HCT116 (cell line): ENCODE measurements at regions not wholly inside any gene's neighbourhood (a gene's known extent, or its start where the extent isn't known, plus 50 kb on each side); places are given as distances from the start of the nearest gene placed in this dataset.

ENCODE experiments used
- ATAC-seq: fragments of 200-7000 bp; cut with Tn5 transposase; 2 replicates; pipeline ENCODE4 v1.9.1; 2020; ENCODE audit warnings: mild to moderate bottlenecking, moderate library complexity
- BruUV-seq: library from RNA; stranded (reverse); fragments of 400-500 nt; replicated peaks from 2 replicates; lab custom pipeline; 2021; lab: Mats Ljungman, UMichigan
- CTCF ChIA-PET: fragments of 300-600 bp; sonication (Branson Sonifier 250); formaldehyde crosslinking; loops from one replicate; lab custom pipeline; 2021; ENCODE audit warnings: antibody characterized with exemption; lab: Charles Lee
- POLR2A ChIA-PET: fragments of 300-600, 350-600 bp; sonication (Branson Sonifier 250); formaldehyde crosslinking; loops from one replicate; lab custom pipeline; 2021; ENCODE audit warnings: antibody characterized with exemption; lab: Charles Lee
- RAD21 ChIA-PET, 2 experiments: fragments of 300-600 bp; sonication (Branson Sonifier 250); formaldehyde crosslinking; loops; one replicate each; lab custom pipeline; 2023; ENCODE audit warnings: low total read pairs in 2 of 2; ENCODE audit not compliant: uncharacterized antibody in 2 of 2, unreplicated experiment in 2 of 2, low non-redundant PET in 1 of 2; lab: Charles Lee
- DNase-seq: peaks from one replicate; pipeline ENCODE4 v3.0.0-alpha.2; 2010; ENCODE audit warnings: low read depth, low spot score
- H2AFZ ChIP-seq: fragments of 200-600 bp; shearing (Covaris generic), sonication (generic); 2 replicates; pipeline ENCODE4 v1.6.1; 2017; ENCODE audit warnings: low read depth, mixed run types, mixed read lengths, antibody characterized with exemption, low read length; ENCODE audit not compliant: poor library complexity, severe bottlenecking
- H3K27ac ChIP-seq: 2 replicates; pipeline ENCODE4 v1.5.1; 2012; ENCODE audit warnings: low read depth, low read length
- H3K27me3 ChIP-seq: fragments of 200-600 bp; sonication (generic); 2 replicates; pipeline ENCODE4 v1.6.1; 2016; ENCODE audit warnings: mixed run types, low read length, mixed read lengths; ENCODE audit not compliant: insufficient read depth
- H3K36me3 ChIP-seq, 2 experiments: fragments of 200-500 bp in 1 of 2; fragments of 200-600 bp in 1 of 2; sonication (Bioruptor generic) in 1 of 2; sonication (generic) in 1 of 2; 2 replicates each; pipeline versions ENCODE4 v1.5.1 to v1.6.1; 2014 to 2016; ENCODE audit warnings: low read length in 2 of 2, inconsistent platforms in 1 of 2, mixed read lengths in 1 of 2, mixed run types in 1 of 2; ENCODE audit not compliant: insufficient read depth in 2 of 2, control insufficient read depth in 1 of 2
- H3K4me1 ChIP-seq, 2 experiments: fragments of 200-600 bp in 1 of 2; sonication (generic) in 1 of 2; 2 replicates each; pipeline versions ENCODE4 v1.5.1 to v1.6.1; 2012 to 2017; ENCODE audit warnings: low read length in 2 of 2, inconsistent platforms in 1 of 2, mild to moderate bottlenecking in 1 of 2, mixed read lengths in 1 of 2, mixed run types in 1 of 2, moderate library complexity in 1 of 2; ENCODE audit not compliant: insufficient read depth in 2 of 2, control insufficient read depth in 1 of 2
- H3K4me2 ChIP-seq: fragments of 200-600 bp; sonication (generic); 2 replicates; pipeline ENCODE4 v1.6.1; 2017; ENCODE audit warnings: mixed run types, low read length, mixed read lengths
- H3K4me3 ChIP-seq, 2 experiments: fragments of 200-600 bp in 1 of 2; sonication (generic) in 1 of 2; replicated peaks in 1 of 2; 2 replicates each; pipeline ENCODE4 v1.5.1; 2011 to 2016; ENCODE audit warnings: low read length in 2 of 2, control low read depth in 1 of 2, low read depth in 1 of 2, mild to moderate bottlenecking in 1 of 2, mixed read lengths in 1 of 2, mixed run types in 1 of 2
- H3K79me2 ChIP-seq: fragments of 200-600 bp; sonication (generic); 2 replicates; pipeline ENCODE4 v1.6.1; 2017; ENCODE audit warnings: mild to moderate bottlenecking, mixed run types, low read length, moderate library complexity, mixed read lengths; ENCODE audit not compliant: insufficient read depth
- H3K9ac ChIP-seq: fragments of 200-600 bp; sonication (generic); 2 replicates; pipeline ENCODE4 v1.6.1; 2016; ENCODE audit warnings: low read length, mixed read lengths
- H3K9me2 ChIP-seq: fragments of 200-600 bp; sonication (generic), shearing (Covaris generic); 2 replicates; pipeline ENCODE4 v1.6.1; 2017; ENCODE audit warnings: mixed run types, mild to moderate bottlenecking, moderate library complexity; ENCODE audit not compliant: insufficient read depth
- H3K9me3 ChIP-seq, 2 experiments: fragments of 200-500 bp in 1 of 2; fragments of 200-600 bp in 1 of 2; sonication (Bioruptor generic) in 1 of 2; sonication (generic) in 1 of 2; 2 replicates each; pipeline ENCODE4 v1.6.1; 2014 to 2017; ENCODE audit warnings: low read length in 2 of 2, mixed read lengths in 2 of 2, inconsistent platforms in 1 of 2, low read depth in 1 of 2, mild to moderate bottlenecking in 1 of 2, mixed run types in 1 of 2, moderate library complexity in 1 of 2; ENCODE audit not compliant: control insufficient read depth in 1 of 2, insufficient read depth in 1 of 2
- H4K20me1 ChIP-seq: fragments of 200-600 bp; sonication (generic), shearing (Covaris generic); 2 replicates; pipeline ENCODE4 v1.6.1; 2017; ENCODE audit warnings: mixed run types, mild to moderate bottlenecking, moderate library complexity; ENCODE audit not compliant: insufficient read depth
- CBX3 ChIP-seq: IDR thresholded peaks from 2 replicates; pipeline ENCODE4 v1.6.1; 2012; ENCODE audit warnings: low read depth
- EGR1 ChIP-seq: IDR thresholded peaks from 2 replicates; pipeline ENCODE4 v1.6.1; 2012; ENCODE audit warnings: low read depth
- EZH2phosphoT487 ChIP-seq: fragments of 200-600 bp; IDR thresholded peaks from 2 replicates; pipeline ENCODE4 v1.6.1; 2018; ENCODE audit warnings: antibody characterized with exemption, borderline replicate concordance
- FOSL1 ChIP-seq: IDR thresholded peaks from 2 replicates; pipeline ENCODE4 v1.6.1; 2012; ENCODE audit warnings: low read depth
- JUND ChIP-seq: IDR thresholded peaks from 2 replicates; pipeline ENCODE4 v1.6.1; 2012
- POLR2AphosphoS5 ChIP-seq: IDR thresholded peaks from 2 replicates; pipeline ENCODE4 v1.6.1; 2011; ENCODE audit warnings: mild to moderate bottlenecking, low read depth, low read length, moderate library complexity
- SP1 ChIP-seq: IDR thresholded peaks from 2 replicates; pipeline ENCODE4 v1.6.1; 2012; ENCODE audit warnings: low read depth
- SRF ChIP-seq: IDR thresholded peaks from 2 replicates; pipeline ENCODE4 v1.6.1; 2012; ENCODE audit warnings: low read depth
- TCF7L2 ChIP-seq: IDR thresholded peaks from 2 replicates; pipeline ENCODE4 v1.7.0; 2011; ENCODE audit warnings: borderline replicate concordance, inconsistent platforms; ENCODE audit not compliant: insufficient read depth, insufficient read length; ENCODE audit errors: extremely low read depth
- ZFX ChIP-seq: fragments of 450-650 bp; IDR thresholded peaks from 2 replicates; pipeline ENCODE4 v1.6.1; 2017
- ZNF274 ChIP-seq: fragments of 200-500 bp; sonication (Bioruptor generic); IDR thresholded peaks from 2 replicates; pipeline ENCODE4 v1.6.1; 2014; ENCODE audit warnings: mild to moderate bottlenecking, low read depth, low read length, inconsistent platforms
- intact Hi-C: fragments of 100-400 bp; cut with micrococcal nuclease; formaldehyde crosslinking; loops from 2 replicates; pipeline ENCODE4 v1.10.0; 2022
- TF ChIP-seq, protein P1 (sequence below): IDR thresholded peaks from 2 replicates; pipeline ENCODE4 v1.6.1; 2012
- TF ChIP-seq, protein P2 (sequence below): IDR thresholded peaks from 2 replicates; pipeline ENCODE4 v1.6.1; 2012; ENCODE audit warnings: low read depth

DNA sequence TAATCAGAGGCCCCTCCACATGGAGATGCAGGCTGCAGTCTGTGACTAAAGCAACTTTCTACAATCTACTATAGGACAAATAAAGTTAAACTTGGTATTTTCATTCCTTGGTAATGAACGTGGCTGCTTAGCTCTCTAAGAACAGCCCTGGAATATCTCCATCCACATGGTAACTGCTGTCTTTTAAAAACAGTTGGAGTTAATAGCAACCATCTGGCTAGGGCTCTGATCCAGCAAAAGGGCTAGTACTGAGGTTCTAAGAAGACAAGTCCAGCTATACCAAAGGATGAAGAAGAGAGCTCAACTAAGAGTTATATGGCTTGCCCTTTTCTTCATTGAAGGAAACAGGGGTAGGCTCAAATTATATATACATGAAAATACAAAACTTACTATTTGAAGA lies 920.1 kb downstream of the FLRT2 start:
- intact Hi-C loops = no loop called here
- H3K9ac ChIP-seq = no peak overlapping the region
- ChIA-PET RAD21 (no interaction called here), POLR2A (no interaction called here), CTCF (no interaction called here)
- no peaks in the 10 kb centered on the region for H3K36me3 ChIP-seq
- no peaks in the 10 kb centered on the region for H4K20me1 ChIP-seq
- TF ChIP-seq TCF7L2 (no peak), ZFX (no peak), EZH2phosphoT487 (no peak), SRF (no peak), FOSL1 (no peak), CBX3 (no peak), SP1 (no peak), POLR2AphosphoS5 (no peak), EGR1 (no peak), JUND (no peak), ZNF274 (no peak)
- TF ChIP-seq, protein P1, sequence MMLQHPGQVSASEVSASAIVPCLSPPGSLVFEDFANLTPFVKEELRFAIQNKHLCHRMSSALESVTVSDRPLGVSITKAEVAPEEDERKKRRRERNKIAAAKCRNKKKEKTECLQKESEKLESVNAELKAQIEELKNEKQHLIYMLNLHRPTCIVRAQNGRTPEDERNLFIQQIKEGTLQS = no peak
- TF ChIP-seq, protein P2, sequence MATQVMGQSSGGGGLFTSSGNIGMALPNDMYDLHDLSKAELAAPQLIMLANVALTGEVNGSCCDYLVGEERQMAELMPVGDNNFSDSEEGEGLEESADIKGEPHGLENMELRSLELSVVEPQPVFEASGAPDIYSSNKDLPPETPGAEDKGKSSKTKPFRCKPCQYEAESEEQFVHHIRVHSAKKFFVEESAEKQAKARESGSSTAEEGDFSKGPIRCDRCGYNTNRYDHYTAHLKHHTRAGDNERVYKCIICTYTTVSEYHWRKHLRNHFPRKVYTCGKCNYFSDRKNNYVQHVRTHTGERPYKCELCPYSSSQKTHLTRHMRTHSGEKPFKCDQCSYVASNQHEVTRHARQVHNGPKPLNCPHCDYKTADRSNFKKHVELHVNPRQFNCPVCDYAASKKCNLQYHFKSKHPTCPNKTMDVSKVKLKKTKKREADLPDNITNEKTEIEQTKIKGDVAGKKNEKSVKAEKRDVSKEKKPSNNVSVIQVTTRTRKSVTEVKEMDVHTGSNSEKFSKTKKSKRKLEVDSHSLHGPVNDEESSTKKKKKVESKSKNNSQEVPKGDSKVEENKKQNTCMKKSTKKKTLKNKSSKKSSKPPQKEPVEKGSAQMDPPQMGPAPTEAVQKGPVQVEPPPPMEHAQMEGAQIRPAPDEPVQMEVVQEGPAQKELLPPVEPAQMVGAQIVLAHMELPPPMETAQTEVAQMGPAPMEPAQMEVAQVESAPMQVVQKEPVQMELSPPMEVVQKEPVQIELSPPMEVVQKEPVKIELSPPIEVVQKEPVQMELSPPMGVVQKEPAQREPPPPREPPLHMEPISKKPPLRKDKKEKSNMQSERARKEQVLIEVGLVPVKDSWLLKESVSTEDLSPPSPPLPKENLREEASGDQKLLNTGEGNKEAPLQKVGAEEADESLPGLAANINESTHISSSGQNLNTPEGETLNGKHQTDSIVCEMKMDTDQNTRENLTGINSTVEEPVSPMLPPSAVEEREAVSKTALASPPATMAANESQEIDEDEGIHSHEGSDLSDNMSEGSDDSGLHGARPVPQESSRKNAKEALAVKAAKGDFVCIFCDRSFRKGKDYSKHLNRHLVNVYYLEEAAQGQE = no peak
- DNase-seq = no peak
- H3K4me2 ChIP-seq = no peak overlapping the region
- H3K4me1 ChIP-seq = no peaks in the 10 kb centered on the region
- H3K9me2 ChIP-seq = no peaks in the 10 kb centered on the region
- peaks cover 5 to 14% of the 10 kb centered on the region in 2 experiments; a peak in 2 of 4 replicates for H3K9me3 ChIP-seq
- H2AFZ ChIP-seq = no peak overlapping the region
- ATAC-seq = no peak
- no peaks in the 10 kb centered on the region for H3K27me3 ChIP-seq
- no peak overlapping the region for H3K27ac ChIP-seq
- no peak overlapping the region for H3K4me3 ChIP-seq
- no TSS peak for BruUV-seq
- H3K79me2 ChIP-seq = no peaks in the 10 kb centered on the region
